ENCODE measurements at regions not wholly inside any gene's neighbourhood (a gene's known extent, or its start where the extent isn't known, plus 50 kb on each side); places are given as distances from the start of the nearest gene placed in this dataset.

- no peak for DNase-seq (ENCODE audit: low spot score)
Measured at GRCh38 chr3:162810776-162811175, 1314.2 kb downstream of the OTOL1 start.

GRCh38 chr3:162842549-162843216 is 1346.1 kb downstream of the OTOL1 start:
- DNase-seq (ENCODE audit: low spot score): no peak

- DNase-seq (ENCODE audit: low spot score): no peak
Measured at GRCh38 chr3:162845918-162846317, 1349.3 kb downstream of the OTOL1 start.

GRCh38 chr3:162847511-162847910 is 1350.9 kb downstream of the OTOL1 start:
- DNase-seq (ENCODE audit: low spot score): no peak

- no peak for DNase-seq (ENCODE audit: low spot score)
Measured at GRCh38 chr3:162863579-162863978, 1367.0 kb downstream of the OTOL1 start.

GRCh38 chr3:162865466-162865865 is 1368.9 kb downstream of the OTOL1 start:
- DNase-seq (ENCODE audit: low spot score): no peak

- no peak for DNase-seq (ENCODE audit: low spot score)
Measured at GRCh38 chr3:162879021-162879562, 1382.5 kb downstream of the OTOL1 start.

GRCh38 chr3:162884373-162884772 is 1387.8 kb downstream of the OTOL1 start:
- no peak for DNase-seq (ENCODE audit: low spot score)

- DNase-seq (ENCODE audit: low spot score): peak; percentile 90
Measured at GRCh38 chr3:162892921-162893793, 1396.5 kb downstream of the OTOL1 start.

GRCh38 chr3:162897291-162897690 is 1400.7 kb downstream of the OTOL1 start:
- peak; percentile 22 for DNase-seq (ENCODE audit: low spot score)

GRCh38 chr3:162932503-162932902 is 1435.9 kb downstream of the OTOL1 start:
- no peak for DNase-seq (ENCODE audit: low spot score)

- DNase-seq (ENCODE audit: low spot score): no peak
Measured at GRCh38 chr3:162933656-162934055, 1437.0 kb downstream of the OTOL1 start.

- DNase-seq (ENCODE audit: low spot score): no peak
Measured at GRCh38 chr3:162936706-162937105, 1440.1 kb downstream of the OTOL1 start.

- DNase-seq (ENCODE audit: low spot score): no peak
Measured at GRCh38 chr3:162938083-162938482, 1441.5 kb downstream of the OTOL1 start.

GRCh38 chr3:162945626-162946025 is 1449.0 kb downstream of the OTOL1 start:
- DNase-seq (ENCODE audit: low spot score): no peak

- DNase-seq (ENCODE audit: low spot score): no peak
Measured at GRCh38 chr3:162956711-162957110, 1460.1 kb downstream of the OTOL1 start.

GRCh38 chr3:162960269-162960668 is 1463.7 kb downstream of the OTOL1 start:
- DNase-seq (ENCODE audit: low spot score): no peak

GRCh38 chr3:162970292-162970691 is 1473.7 kb downstream of the OTOL1 start:
- DNase-seq (ENCODE audit: low spot score): no peak

GRCh38 chr3:162971715-162972114 is 1475.1 kb downstream of the OTOL1 start:
- no peak for DNase-seq (ENCODE audit: low spot score)

- no peak for DNase-seq (ENCODE audit: low spot score)
Measured at GRCh38 chr3:162973428-162973917, 1476.9 kb downstream of the OTOL1 start.

GRCh38 chr3:162978136-162978535 is 1481.5 kb downstream of the OTOL1 start:
- no peak for DNase-seq (ENCODE audit: low spot score)

- DNase-seq (ENCODE audit: low spot score): no peak
Measured at GRCh38 chr3:162984746-162985145, 1488.1 kb downstream of the OTOL1 start.
